Loucy (cell line): ENCODE measurements at regions not wholly inside any gene's neighbourhood (a gene's known extent, or its start where the extent isn't known, plus 50 kb on each side); places are given as distances from the start of the nearest gene placed in this dataset.
"Not testable (repeated sequence)": the region's sequence is repeated elsewhere in the genome, so short reads cannot be mapped to it uniquely, and the experiment has no call there.

ENCODE experiments used
- H2AFZ ChIP-seq: fragments of 200-600 bp; sonication (generic); 2 replicates; pipeline ENCODE4 v1.6.0; 2016; ENCODE audit warnings: antibody characterized with exemption, mild to moderate bottlenecking, low read length, moderate library complexity
- H3F3A ChIP-seq: fragments of 200-600 bp; 2 replicates; pipeline ENCODE4 v1.6.0; 2016; ENCODE audit warnings: antibody characterized with exemption, low read depth, mild to moderate bottlenecking
- H3K27me3 ChIP-seq: fragments of 200-600 bp; sonication (generic); 2 replicates; pipeline ENCODE4 v1.6.1; 2014; ENCODE audit warnings: low read length, mild to moderate bottlenecking; ENCODE audit not compliant: insufficient read depth, poor library complexity, severe bottlenecking
- H3K36me3 ChIP-seq: fragments of 200-600 bp; sonication (generic); 2 replicates; pipeline ENCODE4 v1.6.1; 2016; ENCODE audit warnings: low read length; ENCODE audit not compliant: insufficient read depth
- H3K4me1 ChIP-seq: fragments of 200-600 bp; sonication (generic); 2 replicates; pipeline ENCODE4 v1.5.1; 2014; ENCODE audit warnings: low read length, mild to moderate bottlenecking; ENCODE audit not compliant: insufficient read depth, poor library complexity, severe bottlenecking
- H3K4me2 ChIP-seq: fragments of 200-600 bp; sonication (generic); 2 replicates; pipeline ENCODE4 v1.6.0; 2014; ENCODE audit warnings: antibody characterized with exemption, low read length, low read depth, mild to moderate bottlenecking; ENCODE audit not compliant: poor library complexity, severe bottlenecking
- H3K4me3 ChIP-seq: fragments of 200-600 bp; sonication (generic); 2 replicates; pipeline ENCODE4 v1.5.1; 2014; ENCODE audit warnings: low read length, mild to moderate bottlenecking, mixed read lengths; ENCODE audit not compliant: poor library complexity, severe bottlenecking
- H3K79me2 ChIP-seq: fragments of 200-600 bp; sonication (generic); 2 replicates; pipeline ENCODE4 v1.6.1; 2014; ENCODE audit warnings: low read length; ENCODE audit not compliant: insufficient read depth
- H3K9ac ChIP-seq: fragments of 200-600 bp; sonication (generic); 2 replicates; pipeline ENCODE4 v1.6.0; 2014; ENCODE audit warnings: mild to moderate bottlenecking, low read depth, low read length, moderate library complexity; ENCODE audit not compliant: poor library complexity, severe bottlenecking
- H3K9me2 ChIP-seq: fragments of 200-600 bp; sonication (generic); replicated peaks from 2 replicates; pipeline ENCODE4 v1.6.1; 2016; ENCODE audit warnings: low read depth, low read length, mixed read lengths
- H3K9me3 ChIP-seq: fragments of 200-600 bp; sonication (generic); 2 replicates; pipeline ENCODE4 v1.6.1; 2014; ENCODE audit warnings: mild to moderate bottlenecking, antibody characterized with exemption, low read length, low read depth; ENCODE audit not compliant: insufficient read depth
- H4K20me1 ChIP-seq: fragments of 200-600 bp; sonication (generic); 2 replicates; pipeline ENCODE4 v1.6.0; 2014; ENCODE audit warnings: antibody characterized with exemption, low read length, mild to moderate bottlenecking; ENCODE audit not compliant: insufficient read depth, poor library complexity, severe bottlenecking
- CTCF ChIP-seq: fragments of 200-600 bp; sonication (generic); conservative IDR thresholded peaks from 2 replicates; pipeline ENCODE4 v1.5.1; 2014; ENCODE audit warnings: mild to moderate bottlenecking, antibody characterized with exemption, low read length
- EZH2phosphoT487 ChIP-seq: fragments of 200-600 bp; IDR thresholded peaks from 2 replicates; pipeline ENCODE4 v1.6.1; 2018; ENCODE audit warnings: antibody characterized with exemption, mild to moderate bottlenecking, moderate library complexity, borderline replicate concordance

GRCh38 chr5:12095808-12096281, 191.6 kb upstream of the CTNND2 start:
- Histone ChIP-seq H2AFZ (no peak overlapping the region), H3K4me1 (no peaks in the 10 kb centered on the region)
- TF ChIP-seq CTCF = no peak
- TF ChIP-seq EZH2phosphoT487 = no peak

GRCh38 chr5:12093586-12093985, 189.3 kb upstream of the CTNND2 start:
- H3K4me2 ChIP-seq = no peak overlapping the region
- H4K20me1 ChIP-seq = no peaks in the 10 kb centered on the region
- no peaks in the 10 kb centered on the region for H3K27me3 ChIP-seq
- no peak overlapping the region for H2AFZ ChIP-seq
- H3K4me1 ChIP-seq = no peaks in the 10 kb centered on the region
- H3K9me2 ChIP-seq = no peaks in the 10 kb centered on the region
- no peaks in the 10 kb centered on the region for H3F3A ChIP-seq
- no peaks in the 10 kb centered on the region for H3K36me3 ChIP-seq
- H3K9ac ChIP-seq = no peak overlapping the region
- H3K79me2 ChIP-seq = no peaks in the 10 kb centered on the region
- TF ChIP-seq CTCF (no peak), EZH2phosphoT487 (no peak)
- H3K4me3 ChIP-seq = no peak overlapping the region
- H3K9me3 ChIP-seq = no peaks in the 10 kb centered on the region

More at GRCh38 chr5:12095808-12096281, 191.6 kb upstream of the CTNND2 start:
- Histone ChIP-seq H3K79me2 (no peaks in the 10 kb centered on the region), H3K9ac (no peak overlapping the region), H3K36me3 (no peaks in the 10 kb centered on the region), H3K27me3 (no peaks in the 10 kb centered on the region), H3K4me2 (no peak overlapping the region), H3K4me3 (no peak overlapping the region), H3F3A (no peaks in the 10 kb centered on the region), H3K9me3 (no peaks in the 10 kb centered on the region), H4K20me1 (no peaks in the 10 kb centered on the region), H3K9me2 (no peaks in the 10 kb centered on the region)

GRCh38 chr5:12080761-12081160, 176.5 kb upstream of the CTNND2 start:
- Histone ChIP-seq H3K9me2 (no peaks in the 10 kb centered on the region), H4K20me1 (no peaks in the 10 kb centered on the region), H3K9me3 (no peaks in the 10 kb centered on the region), H3K79me2 (no peaks in the 10 kb centered on the region), H3K4me3 (no peak overlapping the region), H3K27me3 (no peaks in the 10 kb centered on the region), H3K9ac (no peak overlapping the region), H2AFZ (no peak overlapping the region), H3K4me1 (no peaks in the 10 kb centered on the region), H3K4me2 (no peak overlapping the region), H3K36me3 (no peaks in the 10 kb centered on the region), H3F3A (no peaks in the 10 kb centered on the region)
- TF ChIP-seq CTCF = no peak
- no peak for TF ChIP-seq EZH2phosphoT487

GRCh38 chr5:12078286-12078685, 174.0 kb upstream of the CTNND2 start:
- not testable (repeated sequence) for H3F3A ChIP-seq, H3K79me2 ChIP-seq, H2AFZ ChIP-seq

More at GRCh38 chr5:12078286-12078685, 174.0 kb upstream of the CTNND2 start:
- not testable (repeated sequence) for H3K9me3 ChIP-seq, H4K20me1 ChIP-seq, H3K4me1 ChIP-seq, H3K4me3 ChIP-seq, H3K27me3 ChIP-seq, H3K9ac ChIP-seq, H3K9me2 ChIP-seq, H3K36me3 ChIP-seq, H3K4me2 ChIP-seq
